ENCODE measurements at regions not wholly inside any gene's neighbourhood (a gene's known extent, or its start where the extent isn't known, plus 50 kb on each side); places are given as distances from the start of the nearest gene placed in this dataset.

DNA sequence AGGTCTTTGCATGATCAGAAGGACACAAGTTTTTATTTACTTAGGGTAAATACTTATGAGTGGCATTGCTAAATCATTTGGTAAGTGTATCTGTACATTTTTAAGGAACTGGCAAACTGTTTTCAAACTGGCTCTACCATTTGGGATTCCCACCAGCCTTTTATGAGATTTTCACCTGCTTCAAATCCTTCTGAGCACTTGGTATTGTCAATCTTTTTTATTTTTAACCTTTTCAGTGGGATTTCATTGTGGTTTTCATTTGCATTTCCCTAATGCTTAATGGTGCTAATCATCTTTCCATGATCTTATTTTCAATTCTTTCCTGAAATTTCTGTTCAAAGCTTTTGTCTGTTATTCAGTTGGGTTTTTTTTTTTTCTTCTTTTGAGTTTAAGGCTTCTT lies 475.6 kb downstream of the MAN2A1 start:
- TF ChIP-seq, protein P1, sequence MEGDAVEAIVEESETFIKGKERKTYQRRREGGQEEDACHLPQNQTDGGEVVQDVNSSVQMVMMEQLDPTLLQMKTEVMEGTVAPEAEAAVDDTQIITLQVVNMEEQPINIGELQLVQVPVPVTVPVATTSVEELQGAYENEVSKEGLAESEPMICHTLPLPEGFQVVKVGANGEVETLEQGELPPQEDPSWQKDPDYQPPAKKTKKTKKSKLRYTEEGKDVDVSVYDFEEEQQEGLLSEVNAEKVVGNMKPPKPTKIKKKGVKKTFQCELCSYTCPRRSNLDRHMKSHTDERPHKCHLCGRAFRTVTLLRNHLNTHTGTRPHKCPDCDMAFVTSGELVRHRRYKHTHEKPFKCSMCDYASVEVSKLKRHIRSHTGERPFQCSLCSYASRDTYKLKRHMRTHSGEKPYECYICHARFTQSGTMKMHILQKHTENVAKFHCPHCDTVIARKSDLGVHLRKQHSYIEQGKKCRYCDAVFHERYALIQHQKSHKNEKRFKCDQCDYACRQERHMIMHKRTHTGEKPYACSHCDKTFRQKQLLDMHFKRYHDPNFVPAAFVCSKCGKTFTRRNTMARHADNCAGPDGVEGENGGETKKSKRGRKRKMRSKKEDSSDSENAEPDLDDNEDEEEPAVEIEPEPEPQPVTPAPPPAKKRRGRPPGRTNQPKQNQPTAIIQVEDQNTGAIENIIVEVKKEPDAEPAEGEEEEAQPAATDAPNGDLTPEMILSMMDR (IDR thresholded peaks at IDR 0.05; ENCODE audit: low read depth, low read length, missing control alignments) = no peak
- in situ Hi-C loops (cut with HindIII; ENCODE audit: low pct_ligation_motif_present, low sequenced_read_pairs) = no loop called here
- Histone ChIP-seq H3K27ac (no peak overlapping the region), H3K4me3 (ENCODE audit: low read depth, low read length) (no peak overlapping the region), H3K36me3 (replicated peaks) (no peaks in the 10 kb centered on the region), H3K27me3 (replicated peaks) (no peaks in the 10 kb centered on the region)
- no peak for DNase-seq

DNA sequence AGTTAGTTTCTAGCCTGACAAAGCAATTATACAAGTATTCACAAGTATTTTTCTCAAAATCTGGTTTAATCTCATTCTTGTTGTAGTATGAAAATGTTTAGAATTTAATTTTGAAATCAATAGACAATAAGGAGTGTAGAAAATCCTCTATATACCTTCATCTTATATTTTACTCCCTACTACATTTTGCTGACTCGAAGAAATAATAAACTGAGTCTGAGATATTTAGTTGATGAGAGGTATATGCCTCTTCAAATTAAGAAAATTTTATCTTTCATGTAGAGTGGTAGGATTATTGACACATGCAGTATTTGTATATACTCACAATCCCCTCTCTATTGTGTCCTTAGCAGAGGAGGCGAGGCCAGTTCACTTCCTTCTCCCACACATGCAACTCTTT lies 477.7 kb downstream of the MAN2A1 start:
- H3K27me3 ChIP-seq (replicated peaks) = no peaks in the 10 kb centered on the region
- TF ChIP-seq, protein P1 (IDR thresholded peaks at IDR 0.05; ENCODE audit: low read depth, low read length, missing control alignments) = no peak
- no peak for DNase-seq
- H3K4me3 ChIP-seq (ENCODE audit: low read depth, low read length) = no peak overlapping the region
- in situ Hi-C loops (cut with HindIII; ENCODE audit: low pct_ligation_motif_present, low sequenced_read_pairs) = no loop called here
- H3K36me3 ChIP-seq (replicated peaks) = no peaks in the 10 kb centered on the region
- H3K27ac ChIP-seq = no peak overlapping the region

DNA sequence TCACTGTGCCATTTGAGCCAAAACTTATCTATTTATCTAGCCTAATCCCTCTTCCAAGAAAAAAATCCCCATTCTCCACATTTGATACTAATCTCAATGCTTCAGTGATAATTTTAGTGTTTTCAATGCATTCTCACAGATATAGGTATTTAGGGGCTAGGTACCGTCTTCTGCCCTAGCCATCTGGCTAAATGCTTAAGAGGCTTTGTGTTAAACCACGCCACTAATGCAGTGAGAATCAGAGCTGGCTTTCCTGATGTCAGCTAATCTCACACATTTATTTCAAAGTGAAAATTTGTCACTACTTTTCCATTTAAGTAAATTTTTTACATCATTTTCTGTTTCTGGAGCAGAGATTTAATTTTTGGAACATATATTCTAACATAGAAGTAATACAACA lies 479.7 kb downstream of the MAN2A1 start:
- in situ Hi-C loops (cut with HindIII; ENCODE audit: low pct_ligation_motif_present, low sequenced_read_pairs) = no loop called here
- TF ChIP-seq, protein P1 (IDR thresholded peaks at IDR 0.05; ENCODE audit: low read depth, low read length, missing control alignments) = no peak
- no peak for DNase-seq
- no peaks in the 10 kb centered on the region for H3K27me3 ChIP-seq (replicated peaks)
- H3K4me3 ChIP-seq (ENCODE audit: low read depth, low read length) = no peak overlapping the region
- H3K36me3 ChIP-seq (replicated peaks) = no peaks in the 10 kb centered on the region
- H3K27ac ChIP-seq = no peak overlapping the region

DNA sequence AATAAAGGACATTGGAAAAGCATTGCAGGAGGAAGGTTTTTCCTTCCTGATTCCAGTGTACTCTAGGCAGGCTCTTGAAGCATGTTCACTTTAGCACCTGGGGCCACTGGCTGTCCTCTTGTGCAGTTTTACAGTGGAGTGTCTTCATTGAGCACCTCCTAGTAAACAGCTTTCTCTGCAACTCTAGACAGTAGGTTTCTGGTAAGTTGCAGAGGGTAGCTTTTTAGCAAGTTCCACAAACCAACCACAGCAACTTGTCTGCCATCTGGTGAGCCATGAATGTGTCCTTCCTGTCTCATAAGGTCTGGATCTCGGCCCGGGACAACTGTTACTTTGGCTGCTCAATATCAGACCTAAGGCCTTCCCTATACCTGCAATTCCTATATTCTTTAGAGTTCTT lies 488.0 kb downstream of the MAN2A1 start:
- no peak overlapping the region for H3K4me3 ChIP-seq (ENCODE audit: low read depth, low read length)
- TF ChIP-seq, protein P1 (IDR thresholded peaks at IDR 0.05; ENCODE audit: low read depth, low read length, missing control alignments) = no peak
- no peaks in the 10 kb centered on the region for H3K36me3 ChIP-seq (replicated peaks)
- in situ Hi-C loops (cut with HindIII; ENCODE audit: low pct_ligation_motif_present, low sequenced_read_pairs) = no loop called here
- H3K27me3 ChIP-seq (replicated peaks) = no peaks in the 10 kb centered on the region
- DNase-seq = no peak
- H3K27ac ChIP-seq = no peak overlapping the region

DNA sequence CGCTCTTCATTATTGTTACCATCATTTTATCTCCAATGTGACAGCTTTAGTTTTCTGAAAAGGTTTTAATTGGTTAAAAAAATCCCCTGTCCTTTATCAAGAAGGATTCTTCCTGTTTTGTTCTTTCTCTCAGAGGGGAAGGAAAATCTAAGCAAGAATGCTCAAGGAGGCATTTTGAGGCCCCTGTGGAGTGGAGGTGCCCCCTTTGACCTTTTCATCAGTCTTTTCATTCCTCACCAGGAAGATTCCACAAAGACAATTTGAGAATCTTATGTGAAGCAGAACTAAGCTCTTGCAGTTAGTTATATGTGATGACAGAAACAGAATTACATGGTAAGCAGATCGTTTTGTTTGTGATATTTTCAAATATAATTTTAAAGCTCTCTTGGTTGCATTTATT lies 489.6 kb downstream of the MAN2A1 start:
- H3K36me3 ChIP-seq (replicated peaks) = no peaks in the 10 kb centered on the region
- no peak overlapping the region for H3K27ac ChIP-seq
- no peak for DNase-seq
- no peaks in the 10 kb centered on the region for H3K27me3 ChIP-seq (replicated peaks)
- in situ Hi-C loops (cut with HindIII; ENCODE audit: low pct_ligation_motif_present, low sequenced_read_pairs) = no loop called here
- no peak overlapping the region for H3K4me3 ChIP-seq (ENCODE audit: low read depth, low read length)
- TF ChIP-seq, protein P1 (IDR thresholded peaks at IDR 0.05; ENCODE audit: low read depth, low read length, missing control alignments) = no peak

DNA sequence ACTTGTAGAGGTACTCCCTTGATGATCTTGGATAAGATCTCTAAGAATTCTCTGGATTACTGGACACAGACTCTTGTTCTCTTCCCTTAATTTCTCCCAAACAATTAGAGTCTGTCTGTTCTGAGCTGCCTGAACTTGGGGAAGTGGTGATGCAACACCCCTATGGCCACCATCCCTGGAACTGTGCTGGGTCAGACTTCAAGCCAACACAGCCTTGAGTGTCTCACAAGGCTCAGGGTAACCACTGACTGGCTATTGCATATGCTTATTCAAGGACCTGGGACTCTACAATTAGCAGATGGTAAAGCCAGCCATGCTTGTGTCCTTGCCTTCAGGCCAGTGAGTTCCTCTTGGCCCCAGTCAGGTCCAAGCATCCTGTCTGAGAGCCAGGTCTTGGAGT lies 504.5 kb downstream of the MAN2A1 start:
- in situ Hi-C loops (cut with HindIII; ENCODE audit: low pct_ligation_motif_present, low sequenced_read_pairs) = no loop called here
- no peak for DNase-seq
- no peak overlapping the region for H3K27ac ChIP-seq
- no peak overlapping the region for H3K4me3 ChIP-seq (ENCODE audit: low read depth, low read length)
- no peaks in the 10 kb centered on the region for H3K36me3 ChIP-seq (replicated peaks)
- TF ChIP-seq, protein P1 (IDR thresholded peaks at IDR 0.05; ENCODE audit: low read depth, low read length, missing control alignments) = no peak
- no peaks in the 10 kb centered on the region for H3K27me3 ChIP-seq (replicated peaks)

Data from brain microvascular endothelial cell (primary cell).